H1 (cell line): ENCODE measurements at regions not wholly inside any gene's neighbourhood (a gene's known extent, or its start where the extent isn't known, plus 50 kb on each side); places are given as distances from the start of the nearest gene placed in this dataset.
A peak's percentile ranks its signal among the peaks of the same experiment; 100 is the strongest.

ENCODE experiments used
- CTCF ChIA-PET: fragments of 300-600 bp; sonication (Branson Sonifier 250); formaldehyde crosslinking; loops from one replicate; lab custom pipeline; 2021; ENCODE audit not compliant: partially characterized antibody; lab: Charles Lee
- POLR2A ChIA-PET: fragments of 300-600 bp; sonication (Branson Sonifier 250); formaldehyde crosslinking; loops from one replicate; lab custom pipeline; 2021; ENCODE audit warnings: inconsistent platforms; ENCODE audit not compliant: partially characterized antibody; lab: Charles Lee
- DNase-seq, 2 experiments: peaks; one replicate each; pipeline versions ENCODE4 v3.0.0 to v3.0.0-alpha.2; 2010 to 2022; ENCODE audit warnings: low spot score in 2 of 2, low read depth in 1 of 2, mixed read lengths in 1 of 2
- FAIRE-seq: peaks from 2 replicates; lab custom pipeline; 2011; peaks lifted over from hg19 to GRCh38; lab: Jason Lieb, UNC
- H2AFZ ChIP-seq: 2 replicates; pipeline ENCODE4 v1.8.1; 2012; ENCODE audit warnings: low read length, inconsistent platforms
- H2AK5ac ChIP-seq: 2 replicates; pipeline ENCODE4 v1.6.1; 2013; ENCODE audit warnings: low read depth, low read length
- H2BK120ac ChIP-seq: replicated peaks from 2 replicates; pipeline ENCODE3; 2013; ENCODE audit warnings: low read depth, low read length, inconsistent platforms
- H2BK12ac ChIP-seq: 2 replicates; pipeline ENCODE4 v1.6.1; 2013; ENCODE audit warnings: low read depth, low read length
- H2BK15ac ChIP-seq: 2 replicates; pipeline ENCODE4 v1.6.1; 2013; ENCODE audit warnings: low read length
- H2BK20ac ChIP-seq: 2 replicates; pipeline ENCODE4 v1.6.1; 2013; ENCODE audit warnings: low read length
- H2BK5ac ChIP-seq: 2 replicates; pipeline ENCODE4 v1.6.1; 2013; ENCODE audit warnings: low read depth, low read length
- H3K14ac ChIP-seq: 2 replicates; pipeline ENCODE4 v1.6.1; 2013; ENCODE audit warnings: inconsistent platforms; ENCODE audit not compliant: insufficient read length
- H3K18ac ChIP-seq: 2 replicates; pipeline ENCODE4 v1.6.1; 2013; ENCODE audit warnings: low read length; ENCODE audit errors: extremely low read depth
- H3K23ac ChIP-seq: 2 replicates; pipeline ENCODE4 v1.6.1; 2013; ENCODE audit warnings: inconsistent platforms; ENCODE audit not compliant: insufficient read length
- H3K23me2 ChIP-seq: 2 replicates; pipeline ENCODE4 v1.6.1; 2013; ENCODE audit warnings: low read depth, low read length
- H3K27ac ChIP-seq: 2 replicates; pipeline ENCODE4 v1.6.1; 2011; ENCODE audit warnings: low read depth, low read length, inconsistent platforms
- H3K27me3 ChIP-seq, 4 experiments: replicated peaks in 1 of 4; 1 replicate in 1 of 4; 2 replicates in 3 of 4; pipeline versions ENCODE4 v1.6.1 to v1.8.1; 2011 to 2013; ENCODE audit warnings: low read length in 3 of 4, mild to moderate bottlenecking in 3 of 4, inconsistent platforms in 2 of 4, mixed read lengths in 2 of 4, moderate library complexity in 1 of 4; ENCODE audit not compliant: control insufficient read depth in 3 of 4, insufficient read depth in 3 of 4; ENCODE audit errors: extremely low read depth in 1 of 4
- H3K36me3 ChIP-seq, 4 experiments: 2 replicates each; pipeline versions ENCODE4 v1.6.1 to v1.8.1; 2011 to 2013; ENCODE audit warnings: mild to moderate bottlenecking in 4 of 4, low read length in 3 of 4, moderate library complexity in 2 of 4, control low read depth in 1 of 4, inconsistent platforms in 1 of 4; ENCODE audit not compliant: insufficient read depth in 4 of 4, control insufficient read depth in 2 of 4
- H3K4ac ChIP-seq: replicated peaks from 2 replicates; pipeline ENCODE3; 2013; ENCODE audit warnings: low read length, low read depth, mixed read lengths, inconsistent platforms; ENCODE audit not compliant: insufficient read length
- H3K4me1 ChIP-seq, 4 experiments: replicated peaks in 1 of 4; 1 replicate in 1 of 4; 2 replicates in 3 of 4; pipeline versions ENCODE4 v1.6.1 to v1.8.1; 2011 to 2013; ENCODE audit warnings: low read length in 3 of 4, inconsistent platforms in 2 of 4, mixed read lengths in 1 of 4; ENCODE audit not compliant: insufficient read depth in 4 of 4, control insufficient read depth in 3 of 4
- H3K4me2 ChIP-seq, 2 experiments: 2 replicates each; pipeline versions ENCODE4 v1.6.1 to v1.8.1; 2011 to 2013; ENCODE audit warnings: low read depth in 2 of 2, low read length in 2 of 2, control low read depth in 1 of 2, inconsistent platforms in 1 of 2, mild to moderate bottlenecking in 1 of 2; ENCODE audit not compliant: insufficient read depth in 1 of 2
- H3K4me3 ChIP-seq, 4 experiments: fragments of 200-600, 300-600 bp in 1 of 4; sonication (generic), shearing (Covaris generic), sonication (Bioruptor Twin) in 1 of 4; 2 replicates each; pipeline versions ENCODE4 v1.5.1 to v1.8.1; 2011 to 2016; ENCODE audit warnings: low read length in 4 of 4, low read depth in 3 of 4, control low read depth in 2 of 4, inconsistent platforms in 2 of 4, mild to moderate bottlenecking in 2 of 4, mixed read lengths in 1 of 4, moderate library complexity in 1 of 4; ENCODE audit not compliant: insufficient read depth in 2 of 4; ENCODE audit errors: extremely low read depth in 1 of 4
- H3K56ac ChIP-seq: replicated peaks from 2 replicates; pipeline ENCODE3; 2013; ENCODE audit warnings: low read depth, mild to moderate bottlenecking, mixed read lengths, low read length, inconsistent platforms; ENCODE audit not compliant: insufficient read length
- H3K79me1 ChIP-seq: 2 replicates; pipeline ENCODE4 v1.6.1; 2013; ENCODE audit warnings: low read depth, low read length, control low read depth
- H3K79me2 ChIP-seq, 2 experiments: 2 replicates each; pipeline versions ENCODE4 v1.6.1 to v1.8.1; 2012 to 2013; ENCODE audit warnings: low read length in 2 of 2, mild to moderate bottlenecking in 2 of 2, inconsistent platforms in 1 of 2; ENCODE audit not compliant: insufficient read depth in 2 of 2, control insufficient read depth in 1 of 2
- H3K9ac ChIP-seq, 4 experiments: replicated peaks in 1 of 4; 1 replicate in 1 of 4; 2 replicates in 3 of 4; pipeline versions ENCODE4 v1.6.1 to v1.8.1; 2011 to 2013; ENCODE audit warnings: low read depth in 3 of 4, low read length in 3 of 4, control low read depth in 2 of 4, mild to moderate bottlenecking in 2 of 4, moderate library complexity in 2 of 4, inconsistent platforms in 1 of 4; ENCODE audit errors: extremely low read depth in 1 of 4
- H3K9me3 ChIP-seq, 2 experiments: 2 replicates each; pipeline versions ENCODE4 v1.6.1 to v1.8.1; 2012 to 2013; ENCODE audit warnings: mild to moderate bottlenecking in 2 of 2, moderate library complexity in 2 of 2, control low read depth in 1 of 2, inconsistent platforms in 1 of 2, low read depth in 1 of 2, low read length in 1 of 2, mixed read lengths in 1 of 2; ENCODE audit not compliant: insufficient read depth in 2 of 2
- H4K20me1 ChIP-seq, 2 experiments: replicated peaks in 1 of 2; 2 replicates each; pipeline versions ENCODE3 to v1.8.1; 2011 to 2013; ENCODE audit warnings: inconsistent platforms in 2 of 2, low read length in 2 of 2, mild to moderate bottlenecking in 1 of 2; ENCODE audit not compliant: insufficient read depth in 2 of 2, control insufficient read depth in 1 of 2
- H4K5ac ChIP-seq: 2 replicates; pipeline ENCODE4 v1.6.1; 2013; ENCODE audit warnings: low read length, low read depth, mixed read lengths, inconsistent platforms; ENCODE audit not compliant: insufficient read length
- H4K8ac ChIP-seq: 2 replicates; pipeline ENCODE4 v1.8.0; 2013; ENCODE audit warnings: mild to moderate bottlenecking, moderate library complexity, low read length, inconsistent platforms; ENCODE audit not compliant: insufficient read depth; ENCODE audit errors: extremely low read depth
- H4K91ac ChIP-seq: replicated peaks from 2 replicates; pipeline ENCODE3; 2013; ENCODE audit warnings: low read length, mixed read lengths, inconsistent platforms; ENCODE audit not compliant: insufficient read length
- CBX5 ChIP-seq: fragments of 300-800, 300-1000 bp; sonication (generic); IDR thresholded peaks from 2 replicates; pipeline ENCODE4 v1.7.1; 2016; ENCODE audit warnings: antibody characterized with exemption, low read length, low read depth
- CHD2 ChIP-seq: IDR thresholded peaks from 2 replicates; pipeline ENCODE4 v1.6.1; 2012; ENCODE audit warnings: low read length, improper control_type of control experiment
- GABPA ChIP-seq: IDR thresholded peaks from 2 replicates; pipeline ENCODE4 v1.6.1; 2011; ENCODE audit warnings: mild to moderate bottlenecking, low read length, moderate library complexity, borderline replicate concordance; ENCODE audit not compliant: insufficient read depth
- JUN ChIP-seq: IDR thresholded peaks from 2 replicates; pipeline ENCODE4 v1.6.1; 2011; ENCODE audit warnings: low read depth, mild to moderate bottlenecking, improper control_type of control experiment, low read length
- KDM4A ChIP-seq: IDR thresholded peaks from one replicate; pipeline ENCODE4 v1.7.1; 2012; ENCODE audit warnings: low read depth, mild to moderate bottlenecking, moderate library complexity, low read length, inconsistent platforms; ENCODE audit not compliant: severe bottlenecking
- KDM5A ChIP-seq: fragments of 200-600 bp; IDR thresholded peaks from 2 replicates; pipeline ENCODE4 v1.7.1; 2012; ENCODE audit warnings: mild to moderate bottlenecking, low read length, inconsistent platforms, mixed read lengths
- MAFK ChIP-seq: IDR thresholded peaks from 2 replicates; pipeline ENCODE4 v1.6.1; 2012; ENCODE audit warnings: low read depth, mild to moderate bottlenecking, improper control_type of control experiment, low read length
- NANOG ChIP-seq: IDR thresholded peaks from 2 replicates; pipeline ENCODE4 v1.6.1; 2011; ENCODE audit warnings: low read length, low read depth, mild to moderate bottlenecking, inconsistent platforms; ENCODE audit not compliant: insufficient read depth, poor library complexity, severe bottlenecking
- RBBP5 ChIP-seq: IDR thresholded peaks from 2 replicates; pipeline ENCODE4 v1.7.1; 2012; ENCODE audit warnings: low read depth, mild to moderate bottlenecking, inconsistent platforms, low read length, moderate library complexity, borderline replicate concordance
- RXRA ChIP-seq: IDR thresholded peaks from 2 replicates; pipeline ENCODE4 v1.6.1; 2011; ENCODE audit warnings: low read depth, mild to moderate bottlenecking, low read length, moderate library complexity; ENCODE audit not compliant: insufficient read depth
- SP2 ChIP-seq: IDR thresholded peaks from 2 replicates; pipeline ENCODE4 v1.6.1; 2012; ENCODE audit warnings: mild to moderate bottlenecking, low read length, inconsistent platforms
- SP4 ChIP-seq: IDR thresholded peaks from 2 replicates; pipeline ENCODE4 v1.6.1; 2012; ENCODE audit warnings: low read length, inconsistent platforms
- USF2 ChIP-seq: IDR thresholded peaks from 2 replicates; pipeline ENCODE4 v1.6.1; 2011; ENCODE audit warnings: low read length, improper control_type of control experiment
- ZNF274 ChIP-seq: IDR thresholded peaks from 2 replicates; pipeline ENCODE4 v1.7.0; 2012; ENCODE audit warnings: low read length, borderline replicate concordance; ENCODE audit errors: extremely low read depth
- whole genome bisulfite sequencing, 2 experiments: shearing (Covaris generic) in 1 of 2; methylation state at CpG; one replicate each; pipeline versions ENCODE4 v1.1.6 to v1.1.7; 2013 to 2015; ENCODE audit warnings: low lambda C conversion rate in 2 of 2, mixed read lengths in 2 of 2, inconsistent platforms in 1 of 2, low coverage in 1 of 2, missing lambda C conversion rate in 1 of 2; ENCODE audit not compliant: insufficient replicate concordance in 2 of 2, insufficient coverage in 1 of 2, insufficient read length in 1 of 2; ENCODE audit errors: extremely low coverage in 1 of 2, missing lambda C conversion rate in 1 of 2; 5-methylcytosine and 5-hydroxymethylcytosine counted together

GRCh38 chr6:48568856-48569255 lies 457.9 kb upstream of the PTCHD4 start:
- no peak overlapping the region for H2BK15ac ChIP-seq
- ChIA-PET CTCF (interaction anchor here (1.2 kb wide), 1 partner anchor 12 kb away, joined by 3 read pairs; no protein-coding TSS in a partner anchor), POLR2A (no interaction called here)
- no peak overlapping the region for H3K56ac ChIP-seq
- H2BK20ac ChIP-seq = no peak overlapping the region
- H3K23ac ChIP-seq = no peak overlapping the region
- FAIRE-seq (no peak), DNase-seq (no peak)
- H2AK5ac ChIP-seq = no peak overlapping the region
- H4K5ac ChIP-seq = no peak overlapping the region
- H3K9ac ChIP-seq = no peak overlapping the region
- no peak overlapping the region for H3K14ac ChIP-seq
- no peaks in the 10 kb centered on the region for H3K27me3 ChIP-seq
- H3K79me1 ChIP-seq = no peaks in the 10 kb centered on the region
- H3K23me2 ChIP-seq = no peaks in the 10 kb centered on the region; the same call in 1 of the 2 replicates
- H4K20me1 ChIP-seq = no peaks in the 10 kb centered on the region
- no peak overlapping the region for H4K8ac ChIP-seq
- no peak overlapping the region for H3K4me2 ChIP-seq
- H3K27ac ChIP-seq = no peak overlapping the region
- H2AFZ ChIP-seq = 0 out of 2 replicates have a peak overlapping the region, but pooled peaks have one; percentile 37
- no peak overlapping the region for H3K4me3 ChIP-seq
- TF ChIP-seq RXRA (no peak), SP4 (no peak), NANOG (no peak), CBX5 (no peak), KDM5A (no peak), SP2 (no peak), MAFK (no peak), USF2 (no peak), CHD2 (no peak), GABPA (no peak), JUN (no peak), RBBP5 (no peak), ZNF274 (no peak), KDM4A (no peak)
- 86% methylated on average over 2 of the region's 2 CpGs; no CpG with 5 or more reads in 1 of the 2 experiments for WGBS, 2 experiments
- H3K4me1 ChIP-seq = peaks cover 0 to 14% (median 6%) of the 10 kb centered on the region in 4 experiments; a peak in 5 of 7 replicates
- H2BK120ac ChIP-seq = no peak overlapping the region
- H2BK12ac ChIP-seq = no peak overlapping the region
- no peaks in the 10 kb centered on the region for H3K79me2 ChIP-seq
- no peak overlapping the region for H3K18ac ChIP-seq
- no peaks in the 10 kb centered on the region for H3K9me3 ChIP-seq
- H3K36me3 ChIP-seq = no peaks in the 10 kb centered on the region; a peak in 2 of 8 replicates
- no peak overlapping the region for H2BK5ac ChIP-seq
- H4K91ac ChIP-seq = no peak overlapping the region
- H3K4ac ChIP-seq = no peak overlapping the region
